Epithelial cell of prostate (primary cell): ENCODE measurements at regions not wholly inside any gene's neighbourhood (a gene's known extent, or its start where the extent isn't known, plus 50 kb on each side); places are given as distances from the start of the nearest gene placed in this dataset.

Source experiments
- DNase-seq: peaks from one replicate; pipeline ENCODE4 v3.0.0-alpha.2; 2011; ENCODE audit warnings: low read depth, low spot score
- H3K27ac ChIP-seq: fragments of 450-650 bp; 2 replicates; pipeline ENCODE4 v1.5.1; 2017; ENCODE audit warnings: mild to moderate bottlenecking

- H3K27ac ChIP-seq = no peak overlapping the region
- DNase-seq = no peak
These were observed 407.1 kb downstream of the HNRNPD start for GRCh38 chr4:81966676-81967075.

GRCh38 chr4:81965911-81966310, 407.9 kb downstream of the HNRNPD start:
- DNase-seq = no peak
- H3K27ac ChIP-seq = no peak overlapping the region

- H3K27ac ChIP-seq = no peak overlapping the region
These were observed 408.3 kb downstream of the HNRNPD start for GRCh38 chr4:81965454-81965853.

GRCh38 chr4:81963763-81964020, 410.1 kb downstream of the HNRNPD start:
- no peak for DNase-seq
- no peak overlapping the region for H3K27ac ChIP-seq

More at GRCh38 chr4:81965454-81965853, 408.3 kb downstream of the HNRNPD start:
- DNase-seq = no peak

- no peak for DNase-seq
- H3K27ac ChIP-seq = no peak overlapping the region
These were observed 410.6 kb downstream of the HNRNPD start for GRCh38 chr4:81963015-81963762.

- no peak overlapping the region for H3K27ac ChIP-seq
- no peak for DNase-seq
These were observed 412.8 kb downstream of the HNRNPD start for GRCh38 chr4:81960961-81961360.

- no peak for DNase-seq
- no peak overlapping the region for H3K27ac ChIP-seq
These were observed 419.5 kb downstream of the HNRNPD start for GRCh38 chr4:81954271-81954670.

- no peak for DNase-seq
- H3K27ac ChIP-seq = no peak overlapping the region
These were observed 421.8 kb downstream of the HNRNPD start for GRCh38 chr4:81951891-81952455.

GRCh38 chr4:81946996-81947395, 426.8 kb downstream of the HNRNPD start:
- H3K27ac ChIP-seq = no peak overlapping the region

GRCh38 chr4:81930506-81931238, 443.1 kb downstream of the HNRNPD start:
- DNase-seq = no peak
- H3K27ac ChIP-seq = no peak overlapping the region

More at GRCh38 chr4:81946996-81947395, 426.8 kb downstream of the HNRNPD start:
- no peak for DNase-seq

GRCh38 chr4:81923140-81923539, 450.7 kb downstream of the HNRNPD start:
- no peak for DNase-seq
- no peak overlapping the region for H3K27ac ChIP-seq

- DNase-seq = no peak
These were observed 450.6 kb upstream of the RASGEF1B start for GRCh38 chr4:81922313-81922712.

GRCh38 chr4:81921751-81922159, 450.0 kb upstream of the RASGEF1B start:
- no peak overlapping the region for H3K27ac ChIP-seq
- no peak for DNase-seq

More at GRCh38 chr4:81922313-81922712, 450.6 kb upstream of the RASGEF1B start:
- no peak overlapping the region for H3K27ac ChIP-seq

GRCh38 chr4:81919810-81920209, 448.1 kb upstream of the RASGEF1B start:
- H3K27ac ChIP-seq = no peak overlapping the region
- no peak for DNase-seq

- no peak overlapping the region for H3K27ac ChIP-seq
- DNase-seq = no peak
These were observed 447.5 kb upstream of the RASGEF1B start for GRCh38 chr4:81919223-81919622.

- no peak for DNase-seq
- H3K27ac ChIP-seq = no peak overlapping the region
These were observed 443.7 kb upstream of the RASGEF1B start for GRCh38 chr4:81915430-81915829.

GRCh38 chr4:81914623-81915022, 442.9 kb upstream of the RASGEF1B start:
- no peak for DNase-seq
- H3K27ac ChIP-seq = no peak overlapping the region

- no peak overlapping the region for H3K27ac ChIP-seq
- DNase-seq = no peak
These were observed 441.7 kb upstream of the RASGEF1B start for GRCh38 chr4:81913427-81913879.

GRCh38 chr4:81912376-81913030, 440.8 kb upstream of the RASGEF1B start:
- DNase-seq = no peak
- no peak overlapping the region for H3K27ac ChIP-seq

- DNase-seq = no peak
- no peak overlapping the region for H3K27ac ChIP-seq
These were observed 435.2 kb upstream of the RASGEF1B start for GRCh38 chr4:81906905-81907304.

- no peak for DNase-seq
These were observed 434.3 kb upstream of the RASGEF1B start for GRCh38 chr4:81905971-81906370.

More at GRCh38 chr4:81905971-81906370, 434.3 kb upstream of the RASGEF1B start:
- H3K27ac ChIP-seq = no peak overlapping the region
